NCI-H1436 (cell line): ENCODE measurements at regions not wholly inside any gene's neighbourhood (a gene's known extent, or its start where the extent isn't known, plus 50 kb on each side); places are given as distances from the start of the nearest gene placed in this dataset.
"Not testable (repeated sequence)": the region's sequence is repeated elsewhere in the genome, so short reads cannot be mapped to it uniquely, and the experiment has no call there.

Experiments used
- DNase-seq: peaks from one replicate; lab custom pipeline; 2025; lab: John Stamatoyannopoulos, UW

DNA sequence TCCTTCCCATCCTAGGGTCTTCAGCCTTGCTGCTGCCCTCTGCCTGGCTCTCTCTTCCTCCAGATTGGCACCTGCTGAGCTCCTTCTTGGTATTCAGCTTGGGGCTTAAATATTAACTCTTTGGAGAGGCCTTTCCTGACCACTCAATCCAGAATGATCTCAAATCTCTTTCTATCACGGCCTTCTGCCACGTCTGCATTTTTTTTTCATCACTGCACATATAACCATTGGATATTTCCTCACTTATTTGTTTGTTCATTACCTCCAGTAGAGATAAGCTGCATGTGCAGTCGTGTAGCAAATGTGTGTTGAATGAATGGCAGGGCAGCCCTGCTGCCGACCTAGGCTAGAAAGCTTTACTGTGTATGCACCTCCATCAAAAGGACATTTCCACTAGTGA is 51.6 kb upstream of the MPP7 start:
- DNase-seq = no peak

DNA sequence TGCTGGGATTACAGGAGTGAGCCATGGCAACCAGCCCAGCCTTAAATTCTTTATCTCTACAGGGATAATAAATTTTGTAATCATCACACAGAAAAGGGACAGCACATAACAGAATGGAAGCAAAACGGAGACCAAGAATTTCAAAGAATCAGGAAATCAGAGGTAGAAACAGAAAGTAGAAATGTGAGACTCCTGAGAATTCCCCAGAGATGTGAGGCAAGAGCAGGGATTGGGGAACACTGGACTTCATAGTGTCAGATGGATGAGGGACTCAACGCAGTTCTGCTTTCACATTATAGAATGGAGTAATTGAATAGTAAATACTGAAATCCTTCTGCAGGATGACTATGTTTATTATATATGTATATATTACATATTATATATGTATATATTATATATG is 52.5 kb upstream of the MPP7 start:
- DNase-seq = no peak

DNA sequence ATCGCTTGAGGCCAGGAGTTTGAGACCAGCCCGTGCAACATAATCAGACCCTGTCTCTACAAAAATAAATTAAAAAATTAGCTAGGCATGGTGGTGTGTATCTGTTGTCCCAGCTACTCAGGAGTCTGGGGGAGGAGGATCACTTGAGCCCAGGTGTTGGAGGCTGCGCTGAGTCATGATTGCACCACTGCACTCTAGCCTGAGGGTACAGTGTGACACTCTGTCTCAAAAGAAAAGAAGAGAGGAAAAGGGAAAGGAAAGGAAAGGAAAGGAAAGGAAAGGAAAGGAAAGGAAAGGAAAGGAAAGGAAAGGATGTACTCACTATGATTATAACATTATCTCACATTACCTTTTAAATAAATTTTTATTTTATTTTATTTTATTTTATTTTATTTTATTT is 56.5 kb upstream of the MPP7 start:
- no peak for DNase-seq

DNA sequence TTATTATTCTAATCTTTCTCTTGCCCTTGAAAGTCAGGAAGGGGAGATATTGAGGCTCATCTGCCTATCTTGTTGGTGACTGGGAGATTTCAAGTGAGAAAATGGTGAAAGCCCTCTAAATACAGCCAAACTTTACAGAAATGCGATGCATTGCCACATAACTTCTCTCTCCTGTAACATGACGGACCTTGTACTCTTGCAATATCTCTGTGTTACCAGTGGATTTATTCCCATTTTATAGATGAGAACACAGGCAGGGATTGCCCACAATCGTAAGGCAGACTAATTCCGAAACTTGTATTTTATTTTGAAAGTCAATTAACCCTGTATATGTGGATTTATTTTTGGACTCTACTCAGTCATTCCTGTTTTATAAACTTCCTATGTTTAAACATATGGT is 57.3 kb upstream of the MPP7 start:
- no peak for DNase-seq

DNA sequence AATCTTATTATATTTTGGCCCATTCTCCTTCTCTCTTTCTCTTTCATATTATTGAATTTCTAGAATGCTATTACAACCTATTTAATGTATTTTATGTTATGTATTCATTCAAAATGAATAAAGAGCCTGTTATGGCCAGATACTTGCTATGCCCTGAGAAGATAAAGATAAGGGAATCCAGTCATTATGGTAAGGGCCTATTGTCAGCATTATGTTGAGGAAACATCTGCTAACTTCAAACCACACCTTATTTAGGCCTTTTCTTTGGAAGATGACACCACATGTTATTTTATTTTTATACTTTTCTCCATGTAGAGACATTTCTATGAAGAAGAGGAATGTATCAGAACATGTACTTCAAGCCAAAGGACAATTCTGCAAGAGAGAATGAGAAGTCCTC is 60.5 kb upstream of the MPP7 start:
- no peak for DNase-seq

DNA sequence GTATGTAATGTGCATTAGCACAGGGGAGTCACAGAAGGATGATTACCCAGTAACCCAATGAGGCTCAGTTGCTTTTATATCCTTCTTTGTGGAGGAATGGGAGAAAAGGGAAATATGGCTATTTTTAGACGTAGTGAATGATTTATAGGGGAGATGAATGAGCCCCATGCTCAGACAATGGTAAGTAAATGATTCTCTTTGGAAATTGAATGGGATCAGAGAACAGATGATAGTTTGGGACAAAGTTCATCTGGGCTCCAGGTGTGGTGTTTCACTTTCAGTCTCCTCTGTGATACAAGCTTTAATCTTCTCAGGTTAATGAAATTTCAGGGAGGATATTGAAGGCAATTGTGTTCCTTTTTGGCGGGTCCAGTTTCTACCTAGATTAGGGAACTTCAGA is 63.0 kb upstream of the MPP7 start:
- DNase-seq = no peak

DNA sequence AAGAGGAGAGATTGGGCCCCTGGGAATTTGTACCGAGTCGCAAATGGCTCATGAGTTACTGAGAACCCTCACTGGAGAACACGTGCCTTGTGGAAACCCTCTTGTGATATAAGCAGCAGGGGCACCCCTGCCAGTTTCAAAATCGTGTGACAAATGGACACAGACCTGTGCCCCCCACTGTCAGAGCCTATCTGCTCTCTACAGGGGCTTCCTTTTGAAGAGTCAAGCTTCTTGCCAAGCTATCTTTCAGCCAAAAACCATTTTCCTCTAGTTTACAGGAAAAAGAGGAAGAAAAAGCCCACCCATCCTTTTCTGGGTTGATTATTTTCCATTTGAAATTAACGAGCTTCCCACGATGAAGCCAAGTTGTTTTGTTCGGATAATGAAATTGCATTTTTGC is 64.1 kb upstream of the MPP7 start:
- DNase-seq = no peak

DNA sequence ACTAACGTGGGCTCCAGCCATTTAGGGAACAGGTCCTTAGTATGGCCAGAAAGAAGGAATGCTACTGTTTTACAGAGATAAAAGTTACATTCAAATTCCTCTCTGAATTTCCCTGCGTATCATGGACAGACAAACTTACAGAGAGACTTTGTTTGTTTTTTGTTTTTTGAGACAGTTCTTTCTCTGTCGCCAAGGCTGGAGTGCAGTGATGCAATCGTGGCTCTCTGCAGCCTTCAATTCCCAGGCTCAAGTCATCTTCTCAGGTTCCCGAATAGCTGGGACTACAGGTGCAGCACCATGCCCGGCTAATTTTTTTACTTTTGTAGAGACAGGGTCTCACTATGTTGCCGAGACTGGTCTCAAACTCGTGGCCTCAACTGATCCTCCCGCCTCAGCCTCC is 64.5 kb upstream of the MPP7 start:
- DNase-seq = no peak

DNA sequence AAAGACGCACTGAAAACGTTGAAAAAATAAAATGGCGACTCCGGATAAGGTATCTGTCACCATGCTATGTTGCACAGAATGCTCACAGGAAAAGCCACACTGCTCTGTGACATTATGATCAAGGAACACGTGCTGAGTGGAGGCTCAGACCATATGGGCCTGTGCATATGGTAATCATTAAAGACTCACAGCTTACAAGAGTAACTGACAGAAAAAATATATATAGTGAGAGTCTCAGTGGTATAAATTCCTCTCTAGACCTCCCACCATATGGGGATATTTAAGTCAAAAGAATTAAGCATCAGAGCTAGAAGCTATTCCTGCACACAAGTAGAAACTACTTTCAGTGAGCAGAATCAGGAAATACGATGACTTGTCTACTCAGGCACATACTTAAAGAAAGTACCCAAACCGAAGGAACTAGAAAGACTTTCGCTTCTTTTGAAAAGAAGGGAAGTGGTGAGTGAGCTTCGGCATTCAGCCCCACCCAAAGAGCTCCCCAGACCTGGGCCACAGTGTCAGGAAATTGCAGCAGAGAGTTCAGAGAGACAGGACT is 65.1 kb upstream of the MPP7 start:
- no peak for DNase-seq

DNA sequence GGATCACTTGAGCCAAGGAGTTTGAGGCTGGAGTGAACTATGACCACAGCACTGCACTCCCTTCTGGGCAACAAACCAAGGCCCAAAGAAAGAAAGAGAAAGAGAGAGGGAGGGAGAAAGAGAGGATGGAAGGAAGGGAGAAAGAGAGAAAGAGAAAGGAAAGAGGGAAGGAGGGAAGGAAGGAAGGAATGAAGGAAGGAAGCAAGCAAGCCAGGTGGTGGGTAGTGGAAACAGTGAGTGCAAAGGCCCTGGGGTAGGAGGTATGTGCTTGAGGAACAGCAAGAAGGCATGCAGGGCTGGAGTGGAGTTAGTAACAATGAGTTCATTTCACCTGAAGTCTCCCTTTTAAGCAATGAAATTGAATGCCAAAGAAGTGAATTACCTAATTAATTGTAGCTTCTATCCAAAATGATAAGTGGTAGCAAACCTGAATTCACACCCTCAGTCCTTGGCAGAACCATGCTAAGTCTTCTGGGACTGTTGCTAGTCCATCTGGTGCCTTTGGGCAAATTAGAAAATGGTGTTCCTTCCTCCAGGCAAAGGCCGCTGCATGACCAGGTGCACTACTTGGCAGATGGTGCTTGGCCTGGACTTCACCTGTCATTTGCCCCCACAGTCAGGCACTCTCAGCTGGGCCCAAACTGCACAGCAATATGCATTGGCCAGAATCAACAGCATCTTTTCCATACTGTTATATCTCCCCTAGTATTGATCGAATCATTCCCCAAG is 67.4 kb upstream of the MPP7 start:
- no peak for DNase-seq

DNA sequence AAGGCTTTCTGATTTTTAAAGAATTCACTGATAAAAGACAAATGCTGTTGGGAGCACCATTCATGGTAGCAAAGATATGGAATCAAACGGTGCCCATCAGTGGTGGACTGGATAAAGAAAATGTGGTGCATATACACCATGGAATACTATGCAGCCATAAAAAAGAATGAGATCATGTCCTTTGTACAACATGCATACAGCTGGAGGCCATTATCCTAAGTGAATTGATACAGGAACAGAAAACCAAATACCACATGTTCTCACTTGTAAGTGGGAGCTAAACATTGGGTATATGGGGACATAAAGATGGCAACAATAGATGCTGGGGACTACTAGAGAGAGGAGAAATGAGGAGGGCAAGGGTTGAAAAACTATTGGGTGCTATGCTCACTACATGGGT is 68.8 kb upstream of the MPP7 start:
- not testable (repeated sequence) for DNase-seq

DNA sequence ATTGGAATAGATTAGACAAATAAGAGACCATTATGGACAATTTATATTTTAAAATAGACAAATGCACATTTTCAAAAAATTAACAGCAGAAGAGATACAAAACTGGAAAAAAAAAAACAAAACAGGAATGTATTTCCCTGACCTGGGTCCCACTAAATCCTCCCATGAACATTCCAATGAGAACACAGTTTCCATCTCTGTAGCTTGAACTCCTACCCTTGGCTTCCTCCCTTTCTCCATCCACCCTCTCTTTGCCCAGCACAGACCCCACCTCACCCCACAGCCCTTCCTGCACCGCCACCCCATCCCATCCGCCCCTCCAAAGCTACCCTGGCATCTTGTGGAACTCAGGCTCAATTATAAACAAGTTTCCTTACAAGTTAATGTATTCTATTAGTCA is 71.2 kb upstream of the MPP7 start:
- no peak for DNase-seq

DNA sequence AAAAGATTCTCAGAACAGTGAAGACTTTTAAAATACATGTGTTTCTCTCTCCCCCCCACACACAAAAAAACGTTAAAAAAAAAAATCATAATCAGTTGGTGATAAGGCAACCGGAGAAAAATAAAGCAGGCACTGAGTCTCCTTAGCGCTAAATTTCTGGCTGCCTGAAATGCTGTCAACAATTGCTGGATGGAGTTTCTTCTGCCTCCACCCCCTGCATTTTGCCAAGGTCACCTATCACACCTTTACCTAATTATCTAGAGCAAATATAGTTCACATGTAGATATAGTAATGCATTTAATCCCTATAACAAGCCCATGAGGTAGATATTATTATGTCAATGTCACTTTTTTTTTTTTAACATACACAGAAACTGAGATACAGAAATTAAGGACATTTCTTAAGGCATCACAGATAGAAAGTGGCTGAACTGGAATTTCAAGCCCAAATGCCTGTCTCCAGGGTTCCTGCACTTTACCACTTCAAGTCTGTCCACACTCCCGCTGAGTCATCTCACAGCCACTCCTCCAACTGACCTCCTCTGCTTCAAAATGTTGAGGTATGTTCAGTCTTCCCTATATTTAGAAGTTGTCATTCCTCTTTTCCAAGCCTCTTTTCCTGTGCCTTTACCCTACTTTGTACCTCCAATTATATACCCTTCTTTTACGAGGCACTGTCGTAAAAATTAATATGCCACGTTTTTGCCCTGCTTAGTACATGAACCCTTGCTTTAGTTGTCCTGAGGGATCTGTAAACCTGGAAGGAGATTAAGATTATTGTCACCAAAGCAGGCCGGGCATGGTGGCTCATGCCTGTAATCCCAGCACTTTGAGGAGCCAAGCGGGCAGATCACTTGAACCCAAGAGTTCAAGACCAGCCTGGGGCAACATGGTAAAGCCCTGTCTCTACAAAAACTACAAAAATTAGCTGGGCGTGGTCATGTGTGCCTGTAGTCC is 72.8 kb upstream of the MPP7 start:
- DNase-seq = no peak

DNA sequence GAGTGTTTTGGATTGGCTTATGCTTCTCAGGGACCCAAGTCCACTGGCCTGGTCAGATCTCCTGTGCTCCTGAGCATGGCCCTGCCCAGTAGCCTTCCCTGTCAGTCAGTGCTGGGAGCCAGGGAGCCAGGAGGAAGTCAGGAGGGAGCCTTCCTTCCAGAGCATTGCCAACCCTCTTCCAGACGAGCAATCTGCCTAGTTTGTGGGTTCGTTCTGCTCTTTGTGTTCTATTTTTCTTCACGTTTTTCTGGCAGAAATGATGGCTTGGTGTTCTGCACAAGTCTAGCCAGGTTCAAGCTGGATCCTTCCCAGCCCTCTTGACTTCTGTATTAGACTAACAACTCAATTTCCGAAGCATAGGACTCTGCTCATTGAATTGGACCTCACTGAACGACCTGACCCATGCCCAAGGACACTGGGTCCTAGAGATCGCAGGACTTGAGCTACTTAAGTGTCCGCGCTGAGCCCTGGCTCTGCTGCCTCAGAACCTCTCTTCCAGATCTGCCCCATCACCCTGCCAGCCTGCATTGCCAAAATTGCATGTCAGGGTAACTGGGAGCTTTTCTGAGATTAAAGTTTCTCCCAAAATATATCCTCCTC is 76.2 kb upstream of the MPP7 start:
- DNase-seq = no peak

DNA sequence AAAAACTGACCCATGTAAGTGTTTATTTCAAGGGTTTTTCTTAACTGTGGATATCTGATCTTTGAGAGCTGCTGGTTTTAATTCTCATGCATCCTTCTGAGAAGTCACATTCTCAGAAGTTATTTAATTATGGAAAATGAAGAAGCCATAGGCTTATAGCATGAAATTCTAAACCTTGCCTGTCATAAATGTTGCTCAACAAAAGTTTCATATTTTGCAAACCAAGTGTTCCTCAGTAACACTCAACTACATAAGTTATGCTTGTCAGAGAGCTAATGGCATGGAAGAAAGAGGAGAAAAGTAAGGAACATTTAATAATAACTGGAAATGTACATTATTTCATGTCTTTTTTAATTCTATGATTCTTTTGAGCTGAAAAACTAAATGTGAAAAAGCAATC is 78.6 kb upstream of the MPP7 start:
- DNase-seq = no peak

DNA sequence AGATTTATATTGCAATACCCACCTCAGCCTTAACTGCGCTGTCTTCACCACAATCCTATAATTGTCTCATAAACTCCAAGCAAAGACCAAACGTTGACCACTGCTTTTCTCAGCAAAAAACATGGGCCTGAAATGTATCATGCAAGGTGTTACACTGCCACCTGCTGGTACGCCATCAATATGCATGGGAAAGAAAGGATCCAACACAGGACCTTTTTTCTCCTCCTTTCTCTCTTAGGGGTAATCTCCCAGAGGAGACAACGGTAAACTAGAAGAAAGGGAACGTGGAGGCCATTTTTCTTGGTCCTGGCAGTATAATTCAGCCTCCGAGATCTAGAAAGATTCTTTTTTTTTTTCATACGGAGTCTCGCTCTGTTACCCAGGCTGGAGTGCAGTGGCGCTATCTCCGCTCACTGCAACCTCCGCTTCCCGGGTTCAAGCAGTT is 79.1 kb upstream of the MPP7 start:
- peak; percentile 81 for DNase-seq

DNA sequence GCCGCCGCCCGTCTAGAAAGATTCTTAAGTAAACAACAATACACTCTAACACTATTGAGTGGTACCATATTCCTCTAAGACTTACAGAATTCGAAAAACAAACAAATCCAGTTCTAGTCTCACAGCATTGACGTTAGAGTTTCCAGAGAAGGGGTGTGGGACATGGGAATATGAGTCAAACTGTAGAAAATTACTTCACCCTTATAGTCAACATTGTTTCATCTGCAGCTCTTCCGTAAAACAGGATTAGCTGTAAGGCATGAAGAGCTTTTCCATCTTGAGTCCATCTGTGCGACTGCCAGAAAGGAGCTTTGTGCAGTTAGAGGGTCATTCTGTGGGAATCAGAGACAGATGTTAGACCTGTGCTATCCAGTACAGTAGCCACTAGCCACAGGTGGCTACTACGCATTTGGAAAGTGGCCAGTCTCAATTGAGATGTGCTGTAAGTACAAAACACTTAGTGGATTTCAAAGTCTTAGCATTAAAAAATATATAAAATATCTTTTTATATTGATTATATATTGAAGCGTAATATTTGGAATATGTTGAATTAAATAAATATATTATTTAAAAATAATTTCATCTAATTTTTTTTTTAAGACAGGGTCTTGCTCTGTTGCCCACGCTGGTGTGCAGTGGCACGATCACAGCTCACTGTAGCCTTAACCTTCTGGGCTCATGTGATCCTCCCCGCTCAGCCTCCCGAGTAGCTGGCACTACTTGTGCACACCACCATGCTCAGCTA is 79.8 kb upstream of the MPP7 start:
- DNase-seq = no peak

DNA sequence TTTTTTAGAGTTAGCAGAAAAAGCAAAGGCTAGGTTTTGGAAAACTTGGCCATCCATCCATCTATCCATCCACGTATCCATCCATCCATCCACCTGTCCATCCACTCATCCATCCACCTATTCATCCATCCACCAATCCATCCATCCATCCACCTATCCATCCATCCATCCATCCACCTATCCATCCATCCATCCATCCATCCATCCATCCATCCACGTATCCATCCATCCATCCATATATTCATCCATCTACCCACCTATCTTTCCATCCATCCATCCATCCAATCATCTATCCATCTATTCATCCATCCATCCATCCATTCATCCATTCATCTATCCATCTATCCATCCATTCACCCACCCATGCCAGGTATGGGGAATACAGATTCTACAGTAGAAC is 81.7 kb upstream of the MPP7 start:
- DNase-seq = no peak

DNA sequence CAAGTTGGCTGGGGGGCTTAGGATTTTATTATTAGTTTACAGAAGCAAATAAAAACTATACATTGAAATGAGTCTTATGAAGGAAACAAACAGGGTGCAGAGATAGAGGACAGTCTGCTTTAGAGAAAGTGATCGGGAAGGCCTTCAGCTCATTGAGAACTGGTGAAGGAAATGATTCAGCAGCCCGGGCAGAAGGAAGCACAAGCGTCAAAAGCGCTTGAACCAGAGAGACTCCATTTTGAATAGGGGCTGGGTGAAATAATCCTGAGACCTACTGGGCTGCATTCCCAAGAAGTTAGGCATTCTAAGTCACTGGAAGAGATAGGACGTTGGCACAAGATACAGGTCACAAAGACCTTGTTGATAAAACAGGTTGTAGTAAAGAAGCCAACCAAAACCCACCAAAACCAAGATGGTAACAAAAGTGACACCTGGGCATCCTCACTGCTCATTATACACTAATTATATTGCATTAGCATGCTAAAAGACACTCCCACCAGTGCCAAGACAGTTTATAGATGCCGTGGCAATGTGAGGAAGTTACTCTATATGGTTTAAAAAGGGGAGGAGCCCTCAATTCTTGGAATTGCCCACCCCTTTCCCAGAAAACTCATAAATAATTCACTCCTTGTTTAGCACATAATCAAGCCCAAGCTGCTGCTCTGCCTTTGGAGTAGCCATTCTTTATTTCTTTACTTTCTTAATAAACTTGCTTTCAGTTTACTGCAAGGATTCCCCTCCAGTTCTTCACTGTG is 83.1 kb upstream of the MPP7 start:
- DNase-seq = no peak

DNA sequence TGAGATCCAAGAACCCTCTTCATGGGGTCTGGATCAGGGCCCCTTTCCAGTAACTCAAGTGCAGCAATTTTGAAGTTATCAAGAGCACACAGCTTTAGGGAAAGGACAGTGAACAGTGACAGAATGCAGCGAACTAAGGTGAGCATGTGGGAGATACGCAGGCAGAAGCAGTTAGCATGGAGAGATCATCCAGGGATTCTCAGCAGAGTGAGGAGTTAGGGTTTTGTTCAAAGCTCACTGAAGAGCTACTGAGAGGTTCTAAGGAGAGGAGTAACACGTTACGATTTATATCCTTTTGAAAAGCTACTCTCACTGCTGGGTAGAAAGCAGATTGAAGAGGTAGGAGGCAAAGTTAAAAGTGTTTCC is 83.6 kb upstream of the MPP7 start:
- no peak for DNase-seq

DNA sequence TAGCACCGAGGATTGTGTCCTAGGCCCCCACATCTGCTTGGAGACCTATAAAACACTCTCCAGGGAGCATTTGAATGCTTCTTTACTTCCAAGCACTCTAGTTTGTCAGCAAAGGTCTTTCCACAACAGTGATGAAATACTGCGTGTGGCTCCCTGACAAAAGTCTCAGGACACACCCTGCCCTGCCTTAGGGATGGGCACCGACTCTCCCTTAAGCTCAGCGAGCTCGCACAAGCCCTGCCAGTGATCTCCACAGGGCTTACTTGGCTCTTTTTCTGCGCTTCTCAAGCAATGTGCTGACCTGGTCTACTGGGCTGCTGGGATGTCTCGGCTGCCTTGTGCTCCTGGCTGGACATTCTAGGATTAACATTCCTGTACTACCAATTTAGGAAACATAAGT is 84.3 kb upstream of the MPP7 start:
- DNase-seq = no peak
